GM18517 (cell line): ENCODE measurements at regions not wholly inside any gene's neighbourhood (a gene's known extent, or its start where the extent isn't known, plus 50 kb on each side); places are given as distances from the start of the nearest gene placed in this dataset.
A peak's percentile ranks its signal among the peaks of the same experiment; 100 is the strongest.

Experiments
- ATAC-seq: cut with Tn5 transposase; IDR thresholded peaks from one replicate; pipeline ENCODE4 v1.9.1; 2021; ENCODE audit warnings: mild to moderate bottlenecking, moderate library complexity; ENCODE audit not compliant: unreplicated experiment

DNA sequence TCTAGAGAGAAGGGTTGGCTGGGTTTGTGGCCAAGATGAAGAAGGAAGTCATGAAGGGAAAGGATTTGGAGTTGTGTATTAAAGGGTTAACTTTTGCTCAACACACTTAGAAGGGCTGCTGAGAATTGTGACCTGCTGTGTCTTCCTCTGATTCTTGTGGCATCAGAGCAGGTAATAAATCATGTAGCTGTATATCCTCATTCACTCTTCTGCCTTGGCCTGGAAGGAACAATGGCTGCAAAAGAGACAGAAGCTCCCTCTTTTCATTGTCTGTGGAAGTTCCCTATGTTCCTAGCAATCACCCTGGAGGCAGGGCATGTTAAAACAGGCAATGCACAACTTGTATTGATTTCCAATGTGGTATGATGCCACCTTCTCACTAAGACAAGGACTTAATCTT is 159.1 kb downstream of the LRRC70 start:
- no peak for ATAC-seq

DNA sequence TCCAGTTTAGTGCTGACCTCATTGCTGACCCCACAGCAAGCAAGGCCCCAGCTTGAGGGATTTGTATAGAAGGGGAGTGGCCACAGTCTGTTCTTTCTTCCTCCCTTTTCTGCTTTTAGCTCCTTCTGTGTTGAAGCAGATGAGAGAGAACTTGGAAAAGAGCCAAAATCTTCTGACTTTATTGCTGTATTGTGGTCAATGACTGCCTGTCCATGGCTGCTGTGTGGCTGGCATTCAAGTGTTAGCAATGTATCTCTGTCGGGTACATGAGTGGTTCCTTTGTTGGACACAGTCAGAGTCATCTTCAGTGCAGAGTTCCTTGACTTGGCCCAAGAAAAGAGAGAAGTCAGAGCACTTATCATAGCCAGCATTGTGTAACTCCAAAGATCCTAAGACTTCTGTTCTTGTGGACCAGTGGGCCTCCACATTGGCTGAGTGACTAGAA is 154.1 kb downstream of the LRRC70 start:
- no peak for ATAC-seq

DNA sequence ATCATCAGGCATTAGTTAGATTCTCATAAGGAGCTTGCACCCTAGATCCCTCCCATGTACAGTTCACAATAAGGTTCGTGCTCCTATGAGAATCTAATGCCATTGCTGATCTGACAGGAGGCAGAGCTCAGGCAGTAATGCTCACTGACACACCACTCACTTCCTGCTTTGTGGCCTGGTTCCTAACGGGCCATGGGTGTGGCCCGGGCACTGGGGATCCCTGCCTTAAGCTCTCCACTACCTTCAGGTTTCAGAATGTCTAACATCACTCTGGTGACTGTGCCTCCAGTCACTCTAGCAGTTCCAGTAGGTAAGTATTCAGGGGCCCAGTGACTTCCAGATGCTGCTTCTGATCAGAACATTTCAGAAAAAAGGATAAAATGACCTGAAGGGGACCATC is 152.4 kb downstream of the LRRC70 start:
- ATAC-seq = no peak

DNA sequence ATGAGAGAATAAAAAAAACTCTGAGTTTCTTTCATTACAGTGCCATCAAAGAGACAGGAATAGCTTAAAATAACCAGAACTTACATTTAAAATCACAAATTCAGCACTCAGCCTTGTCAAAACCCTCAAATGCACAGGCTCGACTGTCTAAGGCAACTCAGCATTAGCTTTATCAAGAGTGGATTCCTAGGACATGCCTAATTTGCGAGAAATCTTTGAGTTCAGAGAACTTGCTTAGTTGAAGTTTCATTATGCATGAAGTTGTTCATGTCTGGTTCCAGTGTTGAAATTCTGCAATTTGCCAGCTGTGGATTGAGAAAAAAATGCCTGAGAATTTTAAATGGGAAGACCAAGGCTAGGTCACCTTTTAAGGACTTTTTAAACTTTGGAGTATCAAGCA is 151.1 kb downstream of the LRRC70 start:
- ATAC-seq = no peak

GRCh38 chr5:62727861-62728260 is 149.2 kb downstream of the LRRC70 start:
- ATAC-seq = no peak

- ATAC-seq = no peak
Measured at GRCh38 chr5:62727184-62727583, 148.6 kb downstream of the LRRC70 start.

DNA sequence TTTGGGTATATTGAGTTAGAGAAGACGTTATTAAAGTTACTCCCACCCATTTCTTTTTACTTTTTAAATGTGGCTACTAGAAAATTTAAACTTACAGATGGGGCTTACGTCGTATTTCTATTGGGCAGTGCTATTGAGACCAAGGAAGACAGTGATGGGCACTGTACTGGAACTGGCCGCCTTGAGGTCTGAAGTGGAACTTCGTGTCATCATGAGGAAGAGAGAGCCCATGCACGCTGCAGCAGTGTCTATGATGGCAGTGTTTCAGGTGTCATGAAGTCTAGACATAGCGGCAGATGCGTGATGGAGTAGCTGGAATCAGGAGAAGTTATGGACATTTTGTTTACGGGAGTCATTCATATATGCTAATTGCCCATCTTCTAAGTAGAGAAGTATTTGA is 143.7 kb downstream of the LRRC70 start:
- ATAC-seq = no peak

GRCh38 chr5:62720031-62720441 is 141.4 kb downstream of the LRRC70 start:
- peak; percentile 91 for ATAC-seq

DNA sequence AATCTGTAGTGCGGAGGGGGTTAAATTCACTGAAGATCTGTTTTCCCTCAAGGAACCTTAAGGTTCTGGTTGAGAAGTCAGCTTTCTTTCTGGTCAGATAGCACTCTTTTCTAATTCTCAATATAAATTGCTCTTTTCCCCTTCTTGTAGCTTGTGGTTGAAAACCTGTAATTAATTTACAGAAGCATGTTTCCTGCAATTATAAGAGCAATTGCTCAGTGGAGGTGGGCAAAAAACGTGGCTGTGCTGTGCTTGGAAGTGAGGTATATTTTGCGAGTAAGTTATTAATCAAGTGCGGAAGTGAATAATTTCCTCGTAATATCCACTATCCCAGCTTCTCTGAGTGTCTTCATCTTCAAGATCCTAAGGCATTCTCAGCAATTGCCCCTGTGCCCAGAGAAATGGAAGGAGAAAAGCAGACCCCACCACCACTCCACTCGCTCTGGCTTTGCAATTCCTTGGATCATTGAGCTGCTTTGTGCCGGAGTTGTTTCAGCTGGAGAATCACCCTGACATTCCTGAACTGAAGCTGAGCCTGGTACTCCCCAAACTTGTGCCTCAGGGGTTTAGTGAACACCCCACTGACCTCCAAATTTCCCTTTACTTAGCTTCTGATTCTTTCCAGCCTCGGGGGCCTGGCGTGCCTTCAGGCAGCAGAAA is 140.6 kb downstream of the LRRC70 start:
- ATAC-seq = no peak

GRCh38 chr5:62718324-62718723 is 139.7 kb downstream of the LRRC70 start:
- ATAC-seq = no peak

- ATAC-seq = no peak
Measured at GRCh38 chr5:62717301-62717933, 138.8 kb downstream of the LRRC70 start.

DNA sequence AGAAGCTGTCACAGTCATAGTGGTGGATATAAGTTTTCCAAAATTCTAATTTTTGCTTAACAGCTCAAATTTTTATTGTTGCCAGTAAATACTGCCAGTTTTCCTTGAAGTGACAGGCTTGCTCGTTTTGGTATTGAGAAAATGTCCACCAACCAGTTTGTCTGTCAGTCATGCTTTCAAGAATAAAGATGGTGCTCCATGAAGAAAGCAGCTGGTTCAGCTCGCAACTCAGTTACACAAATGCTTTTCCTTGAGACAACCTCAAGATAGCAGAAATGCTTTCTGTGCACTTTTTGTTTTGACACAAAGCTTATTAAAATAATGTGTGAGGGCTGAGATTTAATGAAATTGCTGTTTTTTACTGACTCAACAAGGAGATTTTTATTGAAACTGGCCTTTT is 135.7 kb downstream of the LRRC70 start:
- ATAC-seq = no peak

GRCh38 chr5:62708481-62709325 is 130.1 kb downstream of the LRRC70 start:
- no peak for ATAC-seq

DNA sequence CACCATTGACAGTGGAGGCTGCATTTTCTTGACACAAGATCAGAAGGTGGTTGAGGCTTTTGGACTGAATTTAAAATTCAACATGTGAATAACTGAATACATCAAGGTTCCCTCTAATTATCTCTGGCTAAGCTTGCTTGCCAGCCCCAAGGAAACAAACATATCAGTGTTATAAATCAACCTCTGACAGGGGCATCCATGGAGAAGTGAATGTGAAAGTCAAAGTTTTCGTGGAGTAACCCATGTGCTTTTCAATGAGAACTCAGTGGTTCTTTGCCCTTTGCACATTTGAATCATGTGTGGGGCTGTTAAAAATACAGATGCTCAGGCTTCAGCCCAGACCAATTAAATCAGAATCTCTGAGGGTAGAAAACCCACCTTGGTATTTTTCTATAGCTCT is 128.9 kb downstream of the LRRC70 start:
- no peak for ATAC-seq

DNA sequence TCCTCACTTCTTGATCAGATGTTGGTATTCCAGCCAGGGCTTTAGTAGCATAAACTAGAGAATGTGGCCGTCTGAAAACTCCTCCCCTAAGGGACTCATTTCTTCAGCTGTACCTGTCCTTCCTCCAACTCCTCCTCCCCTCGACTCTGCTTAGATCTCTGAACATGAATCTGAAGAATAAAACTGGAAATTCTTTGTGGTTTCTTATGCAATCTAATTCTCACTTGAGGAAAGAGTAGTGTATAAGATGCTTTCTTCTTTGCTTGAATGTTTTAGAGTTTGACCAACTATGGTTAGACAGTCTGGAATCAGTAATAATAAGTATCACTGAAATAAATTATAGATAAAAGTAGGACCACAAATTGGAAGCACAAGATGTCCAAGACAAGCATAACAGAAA is 128.5 kb downstream of the LRRC70 start:
- ATAC-seq = no peak

DNA sequence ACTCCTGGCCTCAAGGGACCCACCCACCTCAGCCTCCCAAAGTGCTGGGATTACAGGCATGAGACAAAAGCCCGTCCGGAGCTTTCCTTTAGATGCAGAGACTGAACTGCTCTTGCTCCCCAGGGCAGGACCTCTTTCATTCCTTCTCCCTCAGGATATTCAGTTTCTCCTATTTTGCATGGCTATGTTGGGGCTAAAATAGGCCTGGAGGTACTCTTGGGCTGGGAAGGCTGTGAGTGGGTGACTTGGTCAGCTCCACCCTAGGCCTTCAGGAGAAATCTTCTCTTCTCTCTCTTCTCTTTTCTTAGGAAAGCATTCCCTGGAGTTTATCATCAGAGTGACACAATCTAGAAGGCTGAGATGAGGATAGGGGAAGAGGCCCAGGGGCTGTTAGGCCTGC is 126.4 kb downstream of the LRRC70 start:
- ATAC-seq = no peak

- no peak for ATAC-seq
Measured at GRCh38 chr5:62702126-62702525, 123.5 kb downstream of the LRRC70 start.

- no peak for ATAC-seq
Measured at GRCh38 chr5:62701036-62701435, 122.4 kb downstream of the LRRC70 start.

- ATAC-seq = no peak
Measured at GRCh38 chr5:62698756-62699155, 120.1 kb downstream of the LRRC70 start.

- ATAC-seq = no peak
Measured at GRCh38 chr5:62695274-62695673, 116.7 kb downstream of the LRRC70 start.

GRCh38 chr5:62692946-62693713 is 114.5 kb downstream of the LRRC70 start:
- ATAC-seq = no peak
